CD4-positive, alpha-beta T cell treated with Interleukin-10 for 1 hour (primary cell): ENCODE measurements at regions not wholly inside any gene's neighbourhood (a gene's known extent, or its start where the extent isn't known, plus 50 kb on each side); places are given as distances from the start of the nearest gene placed in this dataset.
A peak's percentile ranks its signal among the peaks of the same experiment; 100 is the strongest.
"Not testable (repeated sequence)": the region's sequence is repeated elsewhere in the genome, so short reads cannot be mapped to it uniquely, and the experiment has no call there.

ENCODE experiments used
- DNase-seq: peaks from one replicate; pipeline ENCODE4 v3.0.0-alpha.2; 2020

DNA sequence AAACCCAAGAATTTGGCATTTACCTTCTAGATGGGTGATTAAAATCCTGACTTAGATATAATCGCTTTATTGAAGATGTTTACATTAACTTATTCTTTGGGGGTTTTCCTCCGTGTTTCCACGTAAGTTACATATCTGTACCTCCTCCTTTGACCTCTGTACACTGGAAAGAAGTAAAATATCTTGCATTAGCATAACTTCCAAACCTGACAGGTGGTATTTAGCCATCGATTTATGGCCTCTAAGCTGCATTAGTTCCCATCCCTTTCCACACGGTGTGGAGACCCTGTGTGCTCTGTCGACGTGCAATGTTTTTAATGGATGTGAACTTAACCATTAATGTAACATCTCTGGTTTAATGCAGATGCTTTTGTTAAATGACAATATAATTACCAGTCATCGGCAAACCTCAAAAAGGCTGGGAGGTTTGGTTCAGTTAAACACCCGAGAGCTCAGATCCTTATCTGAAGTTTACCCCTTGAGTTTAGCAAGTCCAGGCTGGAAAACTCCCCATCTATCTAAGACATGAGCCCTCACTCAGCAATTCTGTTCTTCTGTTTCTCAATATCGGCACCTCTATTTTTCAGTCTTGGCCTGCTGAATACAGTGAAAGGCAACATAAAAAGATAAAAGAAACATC, 295.2 kb downstream of the GATA3 start:
- no peak for DNase-seq

DNA sequence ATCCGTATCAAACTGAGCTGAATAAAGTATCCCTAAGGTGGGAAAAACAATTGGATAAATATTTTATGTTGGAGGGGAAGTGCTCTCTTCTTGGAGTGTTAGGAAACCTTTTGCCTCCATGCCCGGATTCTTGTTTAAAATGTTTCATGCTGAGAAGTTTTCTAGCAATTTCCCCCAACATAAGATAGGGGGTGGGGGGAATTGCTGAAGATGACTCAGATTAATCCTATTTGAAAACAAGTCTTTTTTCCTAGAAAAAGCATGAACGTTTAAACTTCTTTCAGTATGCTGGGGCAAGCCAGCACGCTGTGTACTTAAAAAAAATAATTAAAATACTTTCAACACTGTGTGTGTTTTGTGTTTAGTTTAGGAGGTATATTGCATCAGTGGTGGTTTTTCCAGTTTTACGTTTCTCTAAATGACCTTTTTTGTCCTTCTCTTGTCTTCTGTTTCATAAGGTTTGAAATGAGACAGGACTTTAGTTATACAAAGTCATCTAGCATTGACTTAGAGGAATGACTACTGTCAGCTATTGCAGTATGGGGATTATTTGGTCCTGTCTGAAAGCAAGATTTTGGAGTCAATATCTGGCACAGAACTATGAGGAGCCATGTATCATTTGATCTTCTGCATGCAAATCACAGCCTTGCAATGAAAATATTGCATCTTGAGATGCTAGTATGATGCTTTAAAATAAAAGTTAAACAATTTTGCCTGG, 295.9 kb downstream of the GATA3 start:
- no peak for DNase-seq

DNA sequence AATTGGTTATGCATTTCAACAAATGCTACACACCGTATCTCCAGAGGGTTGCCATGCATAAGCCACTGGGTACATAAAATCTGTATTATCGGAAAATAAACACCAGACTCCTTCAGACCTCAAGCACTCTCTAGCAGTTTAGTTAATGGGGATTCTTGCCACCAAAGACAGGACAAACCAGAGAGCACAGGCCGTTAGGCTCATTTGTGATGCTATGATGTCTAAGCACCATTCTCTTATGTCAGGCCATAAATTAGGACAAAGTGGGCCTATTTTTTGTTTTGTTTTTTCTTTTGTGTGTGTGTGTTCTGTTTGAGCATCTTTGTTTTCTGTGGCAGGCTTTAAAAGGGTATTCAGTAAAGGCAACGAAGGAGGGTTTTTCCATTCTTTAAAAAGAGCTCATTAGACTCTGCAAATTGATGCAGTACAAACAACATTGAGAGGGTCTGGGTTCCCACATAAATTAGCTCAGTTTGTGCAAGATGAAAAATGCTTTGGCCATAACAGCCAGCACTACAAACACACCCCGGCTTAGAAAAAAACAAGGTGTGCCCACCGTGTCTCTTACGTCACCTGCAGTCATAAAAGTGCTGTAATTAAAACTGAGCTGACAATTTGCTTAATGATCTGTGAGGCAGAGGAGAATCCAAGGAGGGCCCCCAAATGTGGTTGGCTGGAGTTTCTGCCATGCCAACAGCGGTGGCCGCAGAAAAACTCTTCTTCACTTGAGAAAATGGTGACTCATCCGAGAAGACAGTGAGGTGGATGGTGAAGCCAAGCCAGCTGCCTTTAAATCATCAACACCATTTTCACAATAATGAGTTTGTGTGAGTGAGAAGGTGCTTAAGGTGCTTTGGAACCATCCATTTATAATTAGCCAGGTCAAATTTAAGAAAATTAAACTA, 297.9 kb downstream of the GATA3 start:
- no peak for DNase-seq

DNA sequence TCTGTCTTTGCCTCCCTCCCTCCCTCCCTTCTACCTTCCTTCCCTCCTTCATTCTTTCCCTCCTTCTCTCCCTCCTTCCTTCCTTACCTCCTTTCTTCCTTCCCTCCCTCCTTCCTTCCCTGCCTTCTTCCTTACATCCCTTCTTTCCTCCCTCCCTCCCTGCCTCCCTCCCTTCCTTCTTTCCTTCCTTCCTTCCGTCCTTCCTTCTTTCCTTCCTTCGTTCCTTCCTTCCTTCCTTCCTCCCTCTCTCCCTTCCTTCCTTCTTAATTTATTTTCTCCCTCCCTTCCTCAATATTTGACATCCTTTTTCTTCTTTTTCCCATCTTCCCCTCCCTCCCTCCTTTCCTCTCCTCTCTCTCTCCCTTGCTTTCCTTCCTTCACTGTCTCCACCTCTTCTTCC, 301.8 kb downstream of the GATA3 start:
- DNase-seq: no peak

DNA sequence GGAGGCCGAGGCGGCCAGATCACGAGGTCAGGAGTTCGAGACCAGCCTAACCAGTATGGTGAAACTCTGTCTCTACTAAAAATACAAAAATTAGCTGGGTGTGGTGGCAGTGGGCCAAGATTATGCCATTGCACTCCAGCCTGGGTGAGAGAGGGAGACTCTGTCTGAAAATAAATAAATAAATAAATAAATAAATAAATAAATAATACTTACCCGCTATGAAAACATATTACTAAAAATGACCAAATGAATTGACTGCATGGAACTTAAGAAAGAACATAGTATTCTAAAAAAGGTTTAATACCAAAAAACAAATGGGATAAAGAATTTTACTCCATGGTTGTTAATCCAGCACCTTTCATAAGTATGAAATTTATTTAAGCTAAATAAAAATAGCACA, 305.0 kb downstream of the GATA3 start:
- DNase-seq: no peak

DNA sequence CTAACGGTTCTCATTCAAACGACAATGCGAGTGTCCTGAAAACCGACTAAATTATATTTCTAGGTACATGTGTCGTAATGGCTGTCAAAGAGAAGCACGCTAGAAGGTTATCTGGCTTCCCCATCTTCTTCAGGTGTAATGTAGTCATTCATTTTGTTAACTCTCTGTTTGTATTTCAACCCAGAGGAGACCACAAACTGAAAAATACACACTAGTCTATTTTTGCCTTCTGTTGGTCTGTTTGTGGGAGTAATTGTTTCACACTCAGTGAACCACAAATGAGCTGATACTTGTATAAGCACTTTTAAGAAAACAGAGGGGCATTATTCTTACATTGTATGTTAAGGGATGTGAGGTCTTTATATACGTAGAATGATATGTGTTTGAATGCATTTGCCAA, 305.9 kb downstream of the GATA3 start:
- peak; percentile 32 for DNase-seq

DNA sequence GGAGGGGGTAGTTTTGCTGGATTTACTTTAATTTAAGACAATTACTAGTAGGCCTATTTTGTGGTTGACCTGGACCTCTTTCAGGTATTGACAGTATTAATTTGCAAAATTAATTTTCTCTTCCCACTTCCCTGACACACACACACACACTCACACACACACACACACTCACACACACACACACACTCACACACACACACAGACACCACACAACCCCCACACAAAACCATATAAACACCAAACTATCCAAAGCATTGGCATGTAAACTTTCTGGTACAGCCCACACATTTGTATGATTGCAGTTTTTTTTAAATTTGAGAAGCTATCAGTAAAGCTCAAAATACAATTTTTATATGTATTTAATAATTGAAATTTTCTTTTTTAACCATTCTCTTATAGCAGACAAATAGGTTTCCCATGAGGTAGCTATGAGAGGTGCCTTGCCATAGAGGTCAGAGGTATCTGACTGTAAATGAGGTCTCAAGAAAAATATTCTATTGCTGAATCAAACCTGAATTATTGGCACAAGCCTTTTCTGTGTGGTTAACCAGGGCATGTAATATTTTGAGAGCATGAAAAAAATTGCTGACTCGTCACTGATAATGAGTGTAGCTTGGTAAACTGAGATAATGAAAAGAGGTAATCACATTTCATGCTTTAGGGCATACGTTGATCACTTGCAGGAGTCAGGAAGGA, 306.5 kb downstream of the GATA3 start:
- no peak for DNase-seq

DNA sequence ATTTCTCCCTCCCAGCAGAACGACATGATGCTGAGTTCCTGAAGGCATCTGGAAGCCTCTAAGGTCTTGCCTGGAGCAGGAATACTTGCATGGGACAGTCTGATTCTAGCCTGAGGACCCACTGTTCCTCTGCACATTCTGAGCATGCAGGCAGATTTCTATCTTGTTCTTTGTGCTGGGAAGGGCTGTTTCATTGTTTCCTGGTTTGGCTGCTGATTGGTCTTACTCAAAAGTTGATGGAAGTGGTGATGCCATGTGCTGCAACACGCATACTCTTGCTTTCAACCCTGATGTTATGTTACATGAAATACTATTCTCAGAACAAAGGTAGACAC, 307.0 kb downstream of the GATA3 start:
- no peak for DNase-seq

DNA sequence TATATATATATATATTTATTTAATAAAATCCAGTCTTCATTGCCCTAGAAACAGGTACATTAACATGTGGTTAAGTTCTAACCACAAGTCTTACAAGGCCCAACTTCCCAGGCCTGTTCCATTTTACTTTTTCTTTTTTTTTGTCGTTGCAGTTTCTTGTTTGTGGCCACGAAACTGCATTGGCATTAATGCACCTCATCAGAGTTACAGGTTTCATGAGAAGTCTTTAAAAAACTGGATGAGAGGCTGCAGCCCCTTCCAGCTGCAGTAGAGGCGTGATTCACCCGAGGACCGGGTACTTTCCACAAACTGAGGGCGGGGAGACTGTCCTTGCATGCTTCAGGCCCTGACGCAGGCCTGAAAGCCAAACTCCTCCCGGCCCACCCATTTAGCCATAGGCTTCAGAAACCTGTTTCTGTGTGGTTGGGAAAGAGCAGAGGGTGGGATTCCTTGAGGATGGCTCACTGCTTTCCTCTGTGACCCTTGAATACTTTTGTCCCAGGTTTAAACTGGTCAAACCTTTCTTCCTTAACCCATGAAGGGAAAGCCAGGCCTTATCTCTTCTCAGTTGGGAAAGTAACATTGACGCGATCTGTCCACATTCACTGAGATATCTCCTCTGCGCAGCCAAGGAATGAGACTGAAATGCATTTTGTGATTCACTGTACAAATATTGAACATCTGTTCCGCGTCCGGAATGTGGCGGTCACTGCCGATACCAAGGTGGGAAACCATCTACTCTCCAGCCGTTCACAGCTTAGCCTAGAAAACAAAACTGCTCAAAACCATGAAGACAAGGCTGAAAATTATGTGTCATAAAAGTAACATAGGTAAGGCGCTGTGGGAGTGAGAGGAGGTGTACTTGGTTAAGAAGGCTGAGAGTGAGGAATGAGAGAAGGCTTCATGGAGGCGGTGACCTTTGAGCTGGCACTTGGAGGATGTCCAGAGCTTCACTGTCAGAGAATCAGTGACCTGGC, 311.7 kb downstream of the GATA3 start:
- DNase-seq: peak; percentile 69

DNA sequence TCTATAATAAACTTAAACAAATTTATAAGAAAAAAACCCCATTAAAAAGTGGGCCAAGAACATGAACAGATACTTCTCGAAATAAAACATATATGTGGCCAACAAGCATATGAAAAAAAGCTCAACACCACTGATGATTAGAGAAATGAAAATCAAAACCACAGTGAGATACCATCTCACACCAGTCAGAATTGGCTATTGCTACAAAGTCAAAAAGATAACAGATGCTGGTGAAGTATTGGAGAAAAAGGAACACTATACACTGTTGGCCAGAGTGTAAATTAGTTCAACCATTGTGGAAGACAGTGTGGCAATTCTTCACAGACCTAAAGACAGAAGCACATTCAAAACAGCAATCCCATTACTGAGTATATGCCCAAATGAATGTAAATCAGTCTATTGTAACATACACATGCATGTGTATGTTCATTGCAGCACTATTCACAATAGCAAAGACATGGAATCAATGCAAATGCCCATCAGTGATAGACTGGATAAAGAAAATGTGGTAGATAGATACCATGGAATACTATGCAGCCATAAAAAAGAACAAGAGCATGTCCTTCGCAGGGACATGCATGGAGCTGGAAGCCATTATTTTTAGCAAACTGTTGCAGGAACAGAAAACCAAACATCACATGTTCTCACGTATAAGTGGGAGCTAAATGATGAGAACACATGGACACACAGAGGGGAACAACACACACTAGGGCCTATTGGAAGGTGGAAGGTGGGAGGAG, 313.4 kb downstream of the GATA3 start:
- DNase-seq: not testable (repeated sequence)

DNA sequence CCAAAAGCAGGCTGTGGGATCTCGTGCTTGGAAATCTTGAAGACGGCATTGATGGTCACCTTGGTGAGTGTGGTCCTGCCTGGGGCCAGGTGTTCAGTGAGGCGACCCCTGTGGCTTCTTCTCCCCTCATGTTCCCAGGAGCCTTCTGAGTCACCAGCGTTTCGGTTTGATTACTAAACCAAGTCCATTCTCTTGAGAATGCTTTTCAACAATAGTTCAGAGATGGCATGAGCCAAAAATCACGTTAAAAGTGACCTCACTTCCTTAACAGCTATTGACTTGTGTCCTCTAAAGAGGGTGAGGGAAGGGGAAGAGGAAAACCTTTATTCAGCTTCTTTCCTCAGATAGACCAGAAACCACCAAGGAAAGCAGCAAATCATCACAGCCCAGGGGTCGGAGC, 315.2 kb downstream of the GATA3 start:
- DNase-seq: no peak

DNA sequence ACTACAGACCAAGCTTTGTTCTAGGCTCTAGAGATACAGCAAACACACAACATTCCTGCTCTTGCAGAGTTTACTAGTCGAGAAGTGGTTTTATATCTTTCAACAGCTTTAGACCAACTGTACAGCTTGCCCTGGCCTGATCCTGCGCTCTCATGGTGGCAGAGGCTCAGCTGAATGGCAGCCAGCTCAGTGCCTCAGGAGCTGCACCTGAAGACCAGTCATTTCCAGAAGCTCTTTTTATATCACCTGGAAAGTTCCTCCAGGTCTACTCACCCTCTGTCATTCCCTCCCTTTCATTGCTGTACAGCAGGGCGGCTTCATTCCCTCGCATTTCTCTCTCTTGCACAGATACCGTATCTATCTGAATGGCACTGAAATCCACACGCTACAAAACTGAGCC, 319.8 kb downstream of the GATA3 start:
- DNase-seq: no peak

DNA sequence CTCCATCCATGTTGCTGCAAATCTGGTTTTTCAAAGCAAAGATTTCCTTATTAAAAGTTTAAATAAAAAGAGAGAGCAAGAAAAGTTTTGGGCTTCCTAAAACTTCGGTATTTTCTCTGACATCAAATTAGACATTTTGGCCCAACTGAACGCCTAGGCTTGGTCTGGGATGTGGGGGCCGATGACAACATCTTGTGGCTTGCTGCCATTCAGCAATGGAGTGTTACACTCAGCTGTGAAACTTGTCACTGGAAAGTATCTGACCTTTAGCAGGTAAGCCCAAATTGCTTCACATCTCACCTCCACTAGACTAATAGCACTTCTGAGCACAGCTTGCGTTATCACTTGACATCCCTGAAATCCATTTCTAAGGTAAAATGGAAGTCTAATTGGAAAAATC, 320.6 kb downstream of the GATA3 start:
- DNase-seq: no peak

DNA sequence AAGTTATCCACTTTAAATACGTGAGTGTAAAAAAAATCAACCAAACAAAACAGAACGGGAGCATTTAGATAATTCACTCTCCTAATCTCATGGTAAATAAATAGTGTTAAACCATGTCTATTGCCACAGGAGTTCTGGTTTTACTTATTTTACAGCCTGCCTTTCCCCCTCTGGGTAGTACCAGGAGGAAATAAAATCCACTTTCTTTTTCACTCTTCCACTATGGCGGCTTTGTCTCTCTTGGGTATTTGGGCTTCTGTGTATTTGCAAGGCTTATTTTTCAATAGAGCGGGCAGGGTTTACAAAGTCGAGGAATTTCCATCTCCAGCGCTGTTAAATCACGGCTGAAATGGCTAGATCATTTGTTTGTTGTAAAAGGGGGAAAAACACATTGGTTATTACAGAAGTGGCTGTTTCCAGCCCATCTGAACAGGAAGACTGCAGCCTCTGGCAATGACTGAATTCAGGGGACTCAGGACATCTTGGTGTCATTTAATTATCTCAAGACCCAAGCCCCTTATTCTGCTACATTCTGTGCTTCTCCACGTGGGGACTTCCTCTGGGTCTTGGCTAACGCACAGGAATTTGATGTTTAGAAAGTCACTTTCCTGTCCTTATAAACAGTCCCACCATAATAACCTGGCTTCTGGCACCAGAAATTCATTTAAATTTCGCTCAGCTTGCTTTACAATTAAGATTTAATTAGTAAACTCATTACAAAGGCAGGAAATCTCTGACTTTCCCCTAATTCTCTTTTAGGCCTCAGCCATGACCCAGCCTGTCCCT, 323.9 kb downstream of the GATA3 start:
- no peak for DNase-seq

DNA sequence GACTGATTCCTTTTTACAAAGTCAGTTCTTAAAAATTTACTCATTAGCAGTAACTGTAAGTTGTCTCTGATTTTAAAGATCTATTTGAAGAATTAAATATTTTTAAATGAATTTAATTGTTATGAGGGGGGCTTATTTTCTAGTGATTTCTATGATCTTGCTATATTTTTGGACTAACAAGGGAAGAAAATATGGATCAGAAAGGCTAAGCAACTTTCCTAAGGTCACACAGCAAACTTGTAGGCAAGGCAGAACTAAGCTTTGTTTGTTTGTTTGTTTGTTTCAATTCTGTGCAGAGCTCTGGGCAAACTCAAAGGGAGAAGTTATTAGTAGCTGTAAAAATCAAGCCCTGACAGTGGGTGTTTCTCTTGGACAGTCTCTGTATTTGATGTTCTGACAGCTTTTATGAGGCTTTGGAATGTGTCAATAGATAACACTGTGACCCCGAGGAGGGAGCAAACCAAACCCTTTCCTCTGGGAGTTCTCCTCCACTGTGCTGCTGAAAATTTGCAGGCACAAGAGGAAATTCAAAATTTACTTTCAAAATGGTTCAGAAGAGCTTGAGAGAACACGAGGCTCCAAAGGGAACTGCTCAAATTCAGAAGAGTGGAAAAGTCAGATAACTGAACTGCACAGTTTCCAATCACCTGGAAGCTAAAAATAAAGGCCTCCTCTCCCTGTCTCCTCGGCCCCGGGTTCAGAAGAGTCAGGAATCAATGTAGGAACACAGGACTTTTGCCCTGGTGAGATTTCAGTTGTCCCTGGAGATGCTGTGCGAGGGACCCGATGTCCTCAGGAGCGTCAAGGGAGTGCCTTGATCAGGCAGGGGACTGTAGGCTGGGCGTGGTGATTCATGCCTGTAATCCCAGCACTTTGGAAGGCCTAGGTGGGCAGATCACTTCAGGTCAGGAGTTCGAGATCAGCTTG, 325.7 kb downstream of the GATA3 start:
- DNase-seq: no peak

DNA sequence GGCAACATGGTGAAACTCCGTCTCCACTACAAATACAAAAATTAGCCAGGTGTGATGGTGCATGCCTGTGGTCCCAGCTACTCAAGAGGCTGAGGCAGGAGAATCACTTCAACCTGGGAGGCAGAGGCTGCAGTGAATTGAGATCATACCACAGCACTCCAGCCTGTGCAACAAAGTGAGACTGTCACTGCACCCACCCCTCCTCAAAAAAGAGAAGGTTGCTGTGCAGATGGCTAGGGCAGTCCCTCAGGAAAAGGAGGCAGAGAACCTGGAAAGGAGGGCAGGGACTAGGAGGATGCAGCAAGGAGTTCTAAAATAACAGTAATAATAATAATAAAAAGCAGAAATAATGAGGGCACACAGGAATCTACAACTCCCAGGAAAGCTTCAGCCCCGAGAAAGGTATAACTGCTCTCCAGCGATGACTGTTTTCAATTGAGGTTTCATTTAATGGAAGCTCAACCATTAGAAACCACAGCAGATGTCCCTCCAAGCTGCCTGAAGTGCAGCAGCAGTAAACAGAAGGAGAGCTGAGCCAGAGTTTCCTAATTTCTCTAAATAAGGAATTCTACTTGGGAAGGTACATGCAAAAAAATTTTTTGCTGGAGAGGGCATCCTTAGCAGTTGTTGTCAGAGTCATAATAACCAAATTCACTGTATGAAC, 326.5 kb downstream of the GATA3 start:
- DNase-seq: no peak

DNA sequence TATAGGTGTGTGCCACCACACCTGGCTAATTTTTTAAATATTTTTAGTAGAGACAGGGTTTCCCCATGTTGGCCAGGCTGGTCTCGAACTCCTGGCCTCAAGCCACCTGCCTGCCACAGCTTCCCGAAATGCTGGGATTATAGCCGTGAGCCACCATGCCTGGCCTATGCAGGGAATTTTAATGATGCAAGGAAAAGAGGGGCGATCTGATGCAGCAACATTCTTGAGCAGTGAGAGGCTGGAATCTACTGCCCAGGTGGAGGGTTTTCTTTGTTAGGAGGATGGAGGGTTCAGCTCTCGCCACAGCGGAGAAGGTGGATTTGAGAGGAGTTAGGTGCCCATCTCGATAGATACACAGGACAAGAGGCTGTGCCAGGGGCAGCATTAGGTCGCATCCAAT, 332.3 kb downstream of the GATA3 start:
- no peak for DNase-seq

DNA sequence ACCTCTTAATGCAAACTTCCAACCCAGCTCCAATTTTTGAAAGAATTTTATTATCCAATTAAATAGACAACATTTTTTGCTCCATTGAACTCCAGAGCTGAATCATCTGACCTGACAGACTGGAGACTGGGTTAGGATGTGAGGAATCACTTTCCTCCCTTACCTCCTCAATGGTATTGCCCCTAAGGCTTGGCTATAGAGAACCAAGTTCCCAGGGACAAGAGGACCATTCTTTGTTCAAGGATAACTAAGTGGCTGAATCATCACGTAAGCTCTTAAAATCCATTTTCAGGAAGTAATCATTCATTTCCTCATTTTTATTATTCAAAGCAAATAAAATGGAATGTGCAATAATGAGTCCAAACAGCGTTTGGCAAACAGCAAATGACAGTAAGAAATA, 335.1 kb downstream of the GATA3 start:
- DNase-seq: no peak

DNA sequence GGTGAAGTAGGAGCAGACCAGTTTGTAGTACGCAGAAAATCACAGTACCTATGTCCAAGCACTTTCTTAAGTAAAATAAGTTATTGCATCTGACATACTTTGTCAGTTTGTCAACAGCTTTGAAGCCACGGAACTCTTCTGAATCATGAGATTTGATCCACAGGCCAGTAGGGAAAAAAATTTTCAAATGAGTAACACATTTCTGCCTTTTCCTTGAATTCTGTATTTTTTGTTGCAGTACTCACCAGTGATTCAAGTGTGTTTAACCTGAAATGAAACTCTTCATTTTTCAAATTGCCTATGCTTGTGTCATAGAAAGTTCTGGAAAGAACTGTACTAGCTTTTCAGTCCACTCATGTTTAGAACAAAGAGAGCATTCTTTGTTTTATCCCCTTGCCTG, 337.7 kb downstream of the GATA3 start:
- DNase-seq: no peak
